Naive thymus-derived CD4-positive, alpha-beta T cell (primary cell): ENCODE measurements at regions not wholly inside any gene's neighbourhood (a gene's known extent, or its start where the extent isn't known, plus 50 kb on each side); places are given as distances from the start of the nearest gene placed in this dataset.
"Not testable (repeated sequence)": the region's sequence is repeated elsewhere in the genome, so short reads cannot be mapped to it uniquely, and the experiment has no call there.

Experiments
- ATAC-seq: fragments of 150-1000 bp; cut with Tn5 transposase; 2 replicates; pipeline ENCODE4 v1.10.0; 2021; ENCODE audit warnings: mild to moderate bottlenecking, moderate library complexity
- CTCF ChIA-PET: fragments of 350-600 bp; sonication (Branson Sonifier 250); formaldehyde crosslinking; loops from one replicate; lab custom pipeline; 2021; ENCODE audit warnings: antibody characterized with exemption; lab: Charles Lee
- POLR2A ChIA-PET: fragments of 350-600 bp; sonication (Branson Sonifier 250); formaldehyde crosslinking; loops from one replicate; lab custom pipeline; 2021; ENCODE audit warnings: antibody characterized with exemption, inconsistent platforms; lab: Charles Lee
- DNase-seq, 9 donors: peaks; one replicate each; pipeline versions ENCODE4 v3.0.0 to v3.0.0-alpha.2; 2020 to 2022; ENCODE audit warnings: mixed read lengths in 1 of 9
- H3K27ac ChIP-seq: one replicate; pipeline ENCODE4 v1.7.0; 2013; ENCODE audit warnings: mild to moderate bottlenecking, low read depth, low read length, moderate library complexity
- H3K27me3 ChIP-seq, 2 donors: one replicate each; pipeline ENCODE4 v1.7.0; 2013; ENCODE audit warnings: low read length in 2 of 2, mild to moderate bottlenecking in 2 of 2, moderate library complexity in 2 of 2; ENCODE audit not compliant: control insufficient read depth in 2 of 2, insufficient read depth in 2 of 2
- H3K36me3 ChIP-seq, 3 experiments: 1 replicate in 2 of 3; 2 replicates in 1 of 3; pipeline ENCODE4 v1.7.0; 2013; ENCODE audit warnings: low read length in 3 of 3, mild to moderate bottlenecking in 3 of 3, moderate library complexity in 1 of 3; ENCODE audit not compliant: insufficient read depth in 3 of 3, control insufficient read depth in 2 of 3
- H3K4me1 ChIP-seq, 2 donors: one replicate each; pipeline ENCODE4 v1.7.0; 2013; ENCODE audit warnings: low read length in 2 of 2, mild to moderate bottlenecking in 2 of 2, moderate library complexity in 1 of 2; ENCODE audit not compliant: control insufficient read depth in 2 of 2, insufficient read depth in 2 of 2
- H3K4me3 ChIP-seq: 2 replicates; pipeline ENCODE4 v1.7.0; 2013; ENCODE audit warnings: mild to moderate bottlenecking, low read length
- H3K9me3 ChIP-seq, 3 experiments: 1 replicate in 2 of 3; 2 replicates in 1 of 3; pipeline ENCODE4 v1.7.0; 2013; ENCODE audit warnings: low read length in 3 of 3; ENCODE audit not compliant: control insufficient read depth in 2 of 3
- H3K27ac Mint-ChIP-seq, 9 donors: one replicate each; pipeline ENCODE4 v1.8.0; 2020 to 2022; ENCODE audit warnings: mixed read lengths in 9 of 9, mild to moderate bottlenecking in 8 of 9, moderate library complexity in 5 of 9, inconsistent platforms in 2 of 9
- H3K27me3 Mint-ChIP-seq, 5 donors: one replicate each; pipeline ENCODE4 v1.8.0; 2021 to 2022; ENCODE audit warnings: mixed read lengths in 5 of 5, mild to moderate bottlenecking in 1 of 5
- H3K36me3 Mint-ChIP-seq, 5 donors: one replicate each; pipeline ENCODE4 v1.8.0; 2020 to 2022; ENCODE audit warnings: mixed read lengths in 5 of 5, mild to moderate bottlenecking in 3 of 5, inconsistent platforms in 1 of 5
- H3K4me1 Mint-ChIP-seq, 7 donors: one replicate each; pipeline ENCODE4 v1.8.0; 2020 to 2022; ENCODE audit warnings: mixed read lengths in 7 of 7, mild to moderate bottlenecking in 3 of 7, inconsistent platforms in 1 of 7
- H3K4me3 Mint-ChIP-seq, 10 donors: one replicate each; pipeline ENCODE4 v1.8.0; 2020 to 2022; ENCODE audit warnings: mild to moderate bottlenecking in 10 of 10, mixed read lengths in 10 of 10, moderate library complexity in 6 of 10, inconsistent platforms in 2 of 10
- H3K9me3 Mint-ChIP-seq, 11 donors: one replicate each; pipeline ENCODE4 v1.8.0; 2020 to 2022; ENCODE audit warnings: mixed read lengths in 11 of 11, mild to moderate bottlenecking in 4 of 11, inconsistent platforms in 1 of 11, moderate library complexity in 1 of 11
- intact Hi-C, 2 donors: fragments of 100-400 bp; cut with micrococcal nuclease; formaldehyde crosslinking; loops; one replicate each; pipeline ENCODE4 v1.15.1; 2023

DNA sequence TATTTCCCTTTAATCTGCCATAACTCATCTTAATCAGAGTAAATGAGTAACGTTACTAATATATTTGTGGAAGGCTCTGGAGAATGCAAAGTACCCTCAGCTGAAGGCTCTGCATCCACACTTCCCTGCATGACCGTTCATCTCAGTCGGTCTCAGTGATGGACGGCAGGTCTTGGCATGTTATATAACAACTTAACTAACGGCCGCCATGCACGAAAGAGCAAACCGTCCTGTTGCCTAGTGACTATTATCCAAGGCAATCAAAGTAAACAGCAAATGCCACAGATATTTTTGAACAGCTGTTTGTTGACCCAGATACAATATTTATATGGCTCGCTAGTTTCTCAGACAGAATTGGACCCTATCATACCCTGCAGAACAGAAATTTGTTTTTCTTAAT, 194.9 kb upstream of the SMLR1 start:
- DNase-seq, result no peak
- CTCF ChIA-PET, result interaction anchor here (0.7 kb wide), 1 partner anchor 131 kb away, joined by 4 read pairs; no protein-coding TSS in a partner anchor
- Mint-ChIP-seq H3K9me3 (peaks cover 0 to 16% (median 10%) of the 10 kb centered on the region in 11 donors), H3K36me3 (peaks cover 0 to 18% (median 0%) of the 10 kb centered on the region in 5 donors), H3K27ac (no peak overlapping the region), H3K4me1 (peaks cover 0 to 5% (median 0%) of the 10 kb centered on the region in 7 donors), H3K4me3 (no peak overlapping the region), H3K27me3 (peaks cover 0 to 5% (median 0%) of the 10 kb centered on the region in 5 donors)
- Histone ChIP-seq H3K36me3 (no peaks in the 10 kb centered on the region), H3K27me3 (no peaks in the 10 kb centered on the region), H3K9me3 (no peaks in the 10 kb centered on the region), H3K4me1 (no peaks in the 10 kb centered on the region), H3K27ac (no peak overlapping the region), H3K4me3 (no peak overlapping the region)
- intact Hi-C loops, result no loop called here
- ATAC-seq, result no peak
- POLR2A ChIA-PET, result no interaction called here

GRCh38 chr6:130632897-130633296, 194.3 kb upstream of the SMLR1 start:
- H3K27ac Mint-ChIP-seq, result no peak overlapping the region
- H3K36me3 ChIP-seq, result no peaks in the 10 kb centered on the region
- peaks cover 0 to 23% (median 2%) of the 10 kb centered on the region in 5 donors for H3K36me3 Mint-ChIP-seq
- DNase-seq (no peak), ATAC-seq (no peak)
- no peak overlapping the region for H3K4me3 Mint-ChIP-seq
- H3K4me1 Mint-ChIP-seq, result peaks cover 0 to 5% (median 0%) of the 10 kb centered on the region in 7 donors
- H3K27me3 Mint-ChIP-seq, result peaks cover 0 to 5% (median 0%) of the 10 kb centered on the region in 5 donors
- no peak overlapping the region for H3K4me3 ChIP-seq
- CTCF ChIA-PET, result interaction anchor here (0.7 kb wide), 1 partner anchor 131 kb away, joined by 4 read pairs; no protein-coding TSS in a partner anchor
- no peaks in the 10 kb centered on the region for H3K9me3 ChIP-seq
- peaks cover 0 to 16% (median 10%) of the 10 kb centered on the region in 11 donors for H3K9me3 Mint-ChIP-seq
- no peaks in the 10 kb centered on the region for H3K27me3 ChIP-seq
- intact Hi-C loops, result no loop called here
- H3K4me1 ChIP-seq, result no peaks in the 10 kb centered on the region
- POLR2A ChIA-PET, result no interaction called here
- no peak overlapping the region for H3K27ac ChIP-seq

DNA sequence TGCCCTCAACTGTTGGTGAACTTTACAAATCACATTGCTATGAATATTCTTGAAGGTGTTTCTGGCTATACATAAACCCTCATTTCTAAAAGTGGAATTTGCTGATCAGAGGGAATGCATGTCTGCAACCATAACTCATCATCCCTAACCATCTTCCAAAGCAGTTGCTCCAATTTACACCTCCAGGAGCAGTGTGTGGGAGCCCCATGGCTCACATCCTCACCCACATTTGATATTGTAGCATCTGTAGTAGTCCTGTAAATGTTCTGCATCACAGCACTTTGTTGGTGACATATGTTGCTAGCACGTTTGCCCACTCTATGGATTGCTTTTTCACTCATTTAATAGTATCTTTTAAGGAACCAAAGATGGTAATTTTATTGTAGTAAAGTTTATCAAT, 183.8 kb upstream of the SMLR1 start:
- Mint-ChIP-seq H3K27ac (no peak overlapping the region), H3K36me3 (peaks cover 0 to 26% (median 0%) of the 10 kb centered on the region in 5 donors), H3K9me3 (peaks cover 0 to 32% (median 14%) of the 10 kb centered on the region in 11 donors), H3K4me3 (no peak overlapping the region), H3K27me3 (peaks cover 0 to 3% (median 0%) of the 10 kb centered on the region in 5 donors), H3K4me1 (peaks cover 0 to 8% (median 7%) of the 10 kb centered on the region in 7 donors)
- ChIA-PET POLR2A (no interaction called here), CTCF (no interaction called here)
- no peak for ATAC-seq
- no peak overlapping the region for H3K4me3 ChIP-seq
- intact Hi-C loops, result no loop called here
- H3K36me3 ChIP-seq, result no peaks in the 10 kb centered on the region
- H3K9me3 ChIP-seq, result peaks cover 0 to 9% (median 0%) of the 10 kb centered on the region in 3 experiments
- no peaks in the 10 kb centered on the region for H3K27me3 ChIP-seq
- no peak for DNase-seq
- peaks cover 0 to 4% of the 10 kb centered on the region in 2 donors for H3K4me1 ChIP-seq
- H3K27ac ChIP-seq, result no peak overlapping the region

DNA sequence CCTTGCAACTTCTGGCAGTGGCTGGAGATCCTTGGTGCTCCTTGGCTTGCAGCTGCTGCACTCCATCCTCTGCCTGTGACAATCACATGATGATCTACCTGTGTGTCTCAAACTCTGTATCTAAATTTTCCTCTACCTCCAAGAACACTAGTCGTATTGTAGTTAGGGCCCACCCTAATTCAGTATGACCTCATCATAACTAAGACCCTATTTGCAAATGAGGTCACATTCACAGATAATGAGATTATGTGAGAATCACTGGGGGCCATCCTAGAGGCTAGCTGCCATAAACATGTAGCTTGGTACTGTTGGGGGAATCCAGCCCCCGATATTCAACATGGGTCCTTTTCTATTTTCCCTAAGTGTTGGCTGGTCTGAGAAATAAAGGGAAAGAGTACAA, 183.0 kb upstream of the SMLR1 start:
- DNase-seq (no peak), ATAC-seq (no peak)
- Mint-ChIP-seq H3K4me1 (peaks cover 0 to 8% (median 7%) of the 10 kb centered on the region in 7 donors), H3K27ac (no peak overlapping the region), H3K27me3 (peaks cover 0 to 3% (median 0%) of the 10 kb centered on the region in 5 donors), H3K9me3 (peaks cover 0 to 32% (median 13%) of the 10 kb centered on the region in 11 donors), H3K4me3 (no peak overlapping the region), H3K36me3 (peaks cover 0 to 23% (median 0%) of the 10 kb centered on the region in 5 donors)
- H3K27me3 ChIP-seq, result no peaks in the 10 kb centered on the region
- POLR2A ChIA-PET, result no interaction called here
- H3K9me3 ChIP-seq, result peaks cover 0 to 9% (median 0%) of the 10 kb centered on the region in 3 experiments
- no peak overlapping the region for H3K4me3 ChIP-seq
- intact Hi-C loops, result no loop called here
- no peaks in the 10 kb centered on the region for H3K36me3 ChIP-seq
- H3K27ac ChIP-seq, result no peak overlapping the region
- H3K4me1 ChIP-seq, result peaks cover 0 to 4% of the 10 kb centered on the region in 2 donors
- CTCF ChIA-PET, result no interaction called here

DNA sequence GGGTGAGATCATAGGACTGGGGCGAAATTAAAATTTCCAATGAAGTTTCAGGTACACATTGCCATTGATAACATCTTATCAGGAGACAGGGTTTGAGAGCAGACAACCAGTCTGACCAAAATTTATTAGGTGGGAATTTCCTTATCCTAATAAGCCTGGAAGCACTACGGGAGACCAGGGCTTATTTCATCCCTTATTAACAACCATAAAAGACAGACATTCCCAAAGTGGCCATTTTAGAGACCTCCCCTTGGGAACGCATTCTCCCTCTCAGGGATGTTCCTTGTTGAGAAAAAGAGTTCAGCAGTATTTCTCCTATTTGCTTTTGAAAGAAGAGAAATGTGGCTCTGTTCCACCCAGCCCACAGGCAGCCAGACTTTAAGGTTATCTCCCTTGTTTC, 182.4 kb upstream of the SMLR1 start:
- H3K36me3 Mint-ChIP-seq, result peaks cover 0 to 18% (median 0%) of the 10 kb centered on the region in 5 donors
- peaks cover 0 to 32% (median 13%) of the 10 kb centered on the region in 11 donors for H3K9me3 Mint-ChIP-seq
- intact Hi-C loops, H3K27me3 Mint-ChIP-seq, H3K9me3 ChIP-seq, POLR2A ChIA-PET, H3K4me3 ChIP-seq, H3K4me3 Mint-ChIP-seq, CTCF ChIA-PET, ATAC-seq, H3K4me1 ChIP-seq, H3K27ac Mint-ChIP-seq, DNase-seq, H3K4me1 Mint-ChIP-seq, H3K36me3 ChIP-seq, H3K27me3 ChIP-seq, H3K27ac ChIP-seq: not testable (repeated sequence)

DNA sequence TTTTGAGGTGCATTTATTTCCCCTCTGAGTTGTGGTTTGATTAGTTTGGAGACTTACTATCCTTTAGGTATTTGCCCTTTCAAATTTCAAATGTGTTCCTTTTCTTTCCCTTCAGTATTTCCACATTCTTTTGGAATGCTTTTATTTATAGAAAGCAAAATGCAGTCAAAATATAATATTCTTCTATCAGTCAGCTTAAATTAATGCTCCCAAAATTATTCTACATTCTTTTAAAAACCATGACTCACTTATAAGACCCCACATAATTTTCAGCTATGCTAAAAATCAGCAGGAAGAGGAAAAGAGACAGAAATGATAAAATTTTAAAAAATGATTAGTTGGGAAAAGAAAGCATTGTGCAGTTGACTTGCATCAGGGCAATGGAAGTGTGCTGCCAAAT, 180.0 kb upstream of the SMLR1 start:
- no peak overlapping the region for H3K27ac Mint-ChIP-seq
- H3K4me1 Mint-ChIP-seq, result peaks cover 0 to 1% (median 0%) of the 10 kb centered on the region in 7 donors
- H3K27me3 ChIP-seq, result no peaks in the 10 kb centered on the region
- no peaks in the 10 kb centered on the region for H3K36me3 ChIP-seq
- intact Hi-C loops, result no loop called here
- no peak overlapping the region for H3K4me3 ChIP-seq
- peaks cover 0 to 24% (median 3%) of the 10 kb centered on the region in 5 donors for H3K36me3 Mint-ChIP-seq
- peaks cover 0 to 9% (median 0%) of the 10 kb centered on the region in 3 experiments for H3K9me3 ChIP-seq
- ATAC-seq (no peak), DNase-seq (no peak)
- peaks cover 0 to 3% (median 0%) of the 10 kb centered on the region in 5 donors for H3K27me3 Mint-ChIP-seq
- H3K9me3 Mint-ChIP-seq, result peaks cover 0 to 32% (median 13%) of the 10 kb centered on the region in 11 donors
- CTCF ChIA-PET, result no interaction called here
- H3K27ac ChIP-seq, result no peak overlapping the region
- H3K4me1 ChIP-seq, result no peaks in the 10 kb centered on the region
- H3K4me3 Mint-ChIP-seq, result no peak overlapping the region
- POLR2A ChIA-PET, result no interaction called here

- peaks cover 0 to 4% (median 0%) of the 10 kb centered on the region in 7 donors for H3K4me1 Mint-ChIP-seq
- DNase-seq, result no peak
- Histone ChIP-seq H3K4me1 (no peaks in the 10 kb centered on the region), H3K4me3 (no peak overlapping the region), H3K9me3 (no peaks in the 10 kb centered on the region), H3K36me3 (no peaks in the 10 kb centered on the region), H3K27me3 (no peaks in the 10 kb centered on the region), H3K27ac (no peak overlapping the region)
- ChIA-PET CTCF (no interaction called here), POLR2A (no interaction called here)
- no peak overlapping the region for H3K4me3 Mint-ChIP-seq
- peaks cover 0 to 10% (median 0%) of the 10 kb centered on the region in 11 donors for H3K9me3 Mint-ChIP-seq
- intact Hi-C loops, result loop anchor here in 1 of 2 donors (5.0 kb wide), 1 partner anchor 78 kb away; no protein-coding TSS in a partner anchor
- ATAC-seq, result no peak
- H3K36me3 Mint-ChIP-seq, result peaks cover 0 to 7% (median 0%) of the 10 kb centered on the region in 5 donors
- no peaks in the 10 kb centered on the region for H3K27me3 Mint-ChIP-seq
- no peak overlapping the region for H3K27ac Mint-ChIP-seq
Measured at GRCh38 chr6:130655586-130655985, 171.6 kb upstream of the SMLR1 start.
